NCI-H1417 (cell line): ENCODE measurements at regions not wholly inside any gene's neighbourhood (a gene's known extent, or its start where the extent isn't known, plus 50 kb on each side); places are given as distances from the start of the nearest gene placed in this dataset.
"Not testable (repeated sequence)": the region's sequence is repeated elsewhere in the genome, so short reads cannot be mapped to it uniquely, and the experiment has no call there.

Experiments
- DNase-seq, 3 experiments: peaks; one replicate each; lab custom pipeline; 2025; lab: John Stamatoyannopoulos, UW

DNA sequence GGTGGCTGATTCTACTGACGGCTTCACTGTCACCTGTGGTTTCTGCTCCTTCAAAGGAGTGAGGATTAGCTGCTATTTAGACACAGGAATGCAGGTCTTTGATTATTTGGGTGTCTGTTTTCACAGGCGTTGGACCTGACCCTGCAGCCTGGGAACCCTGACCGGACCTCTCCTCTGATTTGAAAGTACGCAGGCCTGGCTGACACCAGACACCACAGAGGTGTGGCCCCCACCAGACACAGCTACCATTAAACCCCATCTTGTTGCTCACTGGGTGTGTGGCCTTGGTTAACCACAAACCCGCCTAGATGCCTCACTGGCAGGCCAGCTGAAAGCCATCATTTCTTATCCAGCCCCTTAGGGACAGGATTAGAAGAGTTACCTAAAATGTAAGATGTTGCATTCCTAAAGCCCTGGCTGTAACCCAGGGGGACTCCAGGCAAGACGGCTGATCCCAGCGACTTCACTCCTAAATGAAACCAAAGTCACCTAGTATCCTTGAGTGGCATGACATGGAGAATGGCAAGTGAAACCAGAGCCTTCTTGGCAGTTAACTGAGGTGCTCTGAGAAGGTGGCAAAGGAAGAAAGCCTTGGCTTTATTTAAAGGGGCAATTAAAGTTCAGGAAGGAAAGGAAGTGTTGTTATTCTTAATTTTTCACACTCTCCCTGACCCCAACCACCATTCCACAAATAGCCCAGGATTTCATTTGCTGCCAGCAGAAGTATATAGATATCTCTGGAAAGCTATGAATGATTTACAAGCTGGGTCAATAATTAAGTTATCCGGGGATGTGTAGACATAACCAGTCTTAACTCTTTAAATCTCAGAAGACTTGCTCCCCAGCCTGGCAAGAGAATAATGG is 169.9 kb downstream of the QRSL1 start:
- DNase-seq = peak in 1 of 3 experiments; percentile 10

DNA sequence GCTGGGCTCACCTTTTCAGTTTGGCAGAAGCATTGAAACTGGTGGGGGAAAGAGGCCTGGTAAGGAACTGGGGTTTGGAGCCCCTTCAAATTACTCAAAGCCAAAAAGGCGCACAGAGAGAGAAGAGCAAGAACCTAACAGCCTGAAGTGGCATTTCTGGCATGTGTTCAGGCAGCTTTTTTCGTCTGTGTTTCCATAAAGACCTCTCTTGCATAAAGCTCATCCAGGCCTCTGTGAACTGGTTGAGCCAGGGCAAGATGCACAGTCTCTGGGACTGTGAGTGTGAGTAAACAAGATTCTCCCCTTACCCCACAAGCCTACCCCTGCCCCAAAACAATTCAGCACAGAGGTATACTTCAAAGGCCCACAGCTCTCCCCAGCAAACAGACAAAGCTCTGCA is 167.8 kb downstream of the QRSL1 start:
- no peak for DNase-seq

DNA sequence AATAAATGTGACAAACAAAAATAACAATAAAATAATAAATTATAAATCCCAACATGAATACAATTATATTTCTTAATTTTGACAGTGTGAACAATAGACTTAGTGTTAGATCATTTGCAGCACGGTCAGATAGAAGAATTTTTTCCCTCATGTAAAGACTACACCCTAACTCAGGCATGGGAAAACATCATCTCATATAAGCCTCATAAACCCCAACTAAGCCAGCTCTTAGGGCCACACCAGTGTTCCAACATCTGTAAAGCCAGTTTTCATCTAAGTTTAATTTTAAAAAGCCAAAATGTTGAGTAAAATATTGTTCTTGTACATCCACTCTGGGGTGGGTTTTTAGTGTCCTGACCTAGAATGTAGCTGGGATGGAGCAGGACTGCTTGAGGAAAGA is 167.4 kb downstream of the QRSL1 start:
- no peak for DNase-seq

DNA sequence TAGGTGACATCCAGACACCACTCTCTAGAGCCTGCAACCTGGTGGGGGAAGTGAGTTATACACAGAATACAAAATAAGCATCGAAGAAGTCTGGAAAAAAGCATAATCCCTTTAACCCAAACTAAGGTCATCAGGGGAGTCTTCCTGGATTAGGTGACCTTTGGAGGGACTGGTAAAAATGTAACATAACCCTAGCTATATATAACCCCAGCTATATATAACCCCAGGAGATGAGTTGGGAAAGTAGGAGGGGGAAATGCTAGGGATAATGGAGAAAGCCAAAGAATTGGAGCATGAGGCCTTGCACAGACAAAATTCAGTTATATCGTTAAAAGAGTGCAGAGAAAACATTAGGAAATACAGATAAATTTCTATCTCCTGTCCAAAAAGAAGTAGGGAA is 164.8 kb downstream of the QRSL1 start:
- DNase-seq = no peak

DNA sequence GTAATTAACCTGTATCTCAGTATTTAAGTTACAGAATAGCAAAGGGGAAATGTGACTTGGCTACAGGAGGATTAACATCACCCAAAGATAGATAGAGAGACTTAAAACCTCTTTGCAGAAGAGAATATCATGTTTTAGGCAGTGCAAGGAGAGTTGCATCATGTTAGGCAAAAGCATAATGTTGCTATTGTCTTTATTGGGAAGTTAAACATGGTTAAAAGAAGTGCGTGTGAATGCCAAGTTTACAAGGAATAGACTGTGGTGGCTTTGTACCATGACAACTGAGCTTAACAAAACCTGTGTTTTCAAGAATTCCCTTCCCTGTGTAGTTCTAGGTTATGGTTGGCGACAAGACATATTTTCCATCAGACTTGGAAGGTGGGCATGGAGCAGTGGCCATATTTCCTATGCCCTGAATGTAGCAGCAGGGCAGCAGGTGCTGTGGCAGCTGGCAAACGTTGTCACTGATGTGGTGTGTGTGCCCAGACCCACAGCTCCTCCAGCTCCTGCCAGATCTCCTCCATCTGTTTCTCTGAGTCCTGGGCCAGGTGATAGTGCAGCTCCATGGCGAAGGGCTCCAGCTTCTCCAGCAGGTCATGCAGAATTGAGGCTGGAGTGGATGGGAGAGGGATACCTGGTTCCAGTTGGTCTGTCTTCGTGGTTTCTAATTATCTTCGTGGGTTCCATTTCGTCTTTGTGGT is 163.3 kb downstream of the QRSL1 start:
- no peak for DNase-seq

DNA sequence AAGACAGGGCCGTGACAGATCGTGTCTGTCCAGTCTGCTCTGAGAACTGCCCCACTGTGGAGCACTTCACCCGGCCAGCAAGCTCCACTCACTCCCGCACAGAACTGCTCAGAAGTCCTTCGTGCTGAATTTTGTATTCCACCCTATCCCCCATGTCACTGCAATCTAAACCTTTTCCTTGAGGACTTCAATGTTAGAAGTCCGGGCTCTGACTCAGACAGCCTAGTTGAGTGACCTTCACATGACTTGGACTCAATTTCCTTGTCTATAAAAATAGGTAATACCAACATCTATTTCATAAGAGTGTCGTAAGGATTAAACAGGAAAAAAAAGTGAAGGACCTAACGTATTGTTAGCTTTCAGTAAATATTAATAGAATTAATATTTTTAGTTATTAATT is 161.6 kb downstream of the QRSL1 start:
- DNase-seq = no peak

DNA sequence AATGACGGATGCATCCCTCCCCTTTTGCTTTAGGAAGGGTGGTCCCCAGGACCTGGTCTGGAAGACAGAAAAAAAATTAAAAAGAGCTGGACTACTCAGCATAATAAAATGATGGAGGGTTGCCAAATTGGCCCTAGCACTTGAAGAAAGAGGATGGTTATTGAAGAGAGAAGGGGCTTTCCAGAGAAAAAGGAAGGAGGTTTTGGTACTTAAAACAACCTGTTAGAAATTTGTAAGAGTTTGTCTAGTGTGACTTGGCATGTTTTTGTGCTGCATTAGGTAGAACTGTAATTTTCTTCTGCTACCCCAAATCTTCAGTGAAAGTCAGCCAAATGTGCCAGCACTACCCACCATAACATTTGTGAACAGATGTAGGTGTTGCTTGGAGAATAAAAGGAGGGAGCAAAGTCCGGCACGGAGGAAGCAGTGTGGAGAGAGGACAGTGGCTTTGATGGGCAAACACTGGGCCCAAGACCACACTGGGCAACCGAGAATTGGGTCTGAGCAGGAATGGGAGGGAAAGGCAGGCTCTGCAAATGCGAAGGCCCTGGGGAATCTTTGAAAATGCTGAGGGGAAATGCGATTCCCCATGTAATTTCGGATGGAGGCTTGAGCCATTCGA is 160.9 kb downstream of the QRSL1 start:
- DNase-seq = no peak

DNA sequence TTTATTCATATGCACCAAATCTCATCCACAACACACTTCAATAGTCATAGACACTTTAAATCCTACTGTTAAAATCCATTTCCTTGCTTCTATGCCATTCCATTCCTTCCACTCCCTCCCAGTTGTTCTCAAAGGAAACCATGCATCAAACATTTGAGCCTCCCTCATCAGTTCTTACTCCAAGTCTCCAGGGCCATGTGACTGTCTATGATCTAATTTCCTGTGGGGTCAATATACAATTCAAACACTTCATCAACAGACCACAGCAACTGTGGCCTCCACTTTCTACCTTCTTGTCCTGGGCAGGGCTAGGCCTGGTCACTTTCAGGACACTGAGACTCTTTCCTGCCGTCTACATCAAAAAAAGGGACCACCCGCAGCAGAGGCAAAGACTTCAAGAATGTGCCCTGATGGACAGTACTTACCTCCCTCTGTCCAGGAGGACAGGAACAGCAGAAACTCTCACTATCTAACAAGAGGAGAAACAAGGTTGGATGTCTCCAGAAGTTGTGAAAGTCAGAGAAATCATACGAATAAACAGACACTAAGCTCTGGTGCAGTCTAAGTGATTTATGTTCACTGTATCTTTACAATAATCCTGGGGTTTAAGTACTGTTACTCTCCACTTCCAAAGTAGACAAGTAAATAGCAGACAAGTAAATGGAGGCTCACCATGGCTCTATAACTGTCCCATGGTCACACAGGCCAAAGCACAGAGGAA is 160.2 kb downstream of the QRSL1 start:
- DNase-seq = no peak

DNA sequence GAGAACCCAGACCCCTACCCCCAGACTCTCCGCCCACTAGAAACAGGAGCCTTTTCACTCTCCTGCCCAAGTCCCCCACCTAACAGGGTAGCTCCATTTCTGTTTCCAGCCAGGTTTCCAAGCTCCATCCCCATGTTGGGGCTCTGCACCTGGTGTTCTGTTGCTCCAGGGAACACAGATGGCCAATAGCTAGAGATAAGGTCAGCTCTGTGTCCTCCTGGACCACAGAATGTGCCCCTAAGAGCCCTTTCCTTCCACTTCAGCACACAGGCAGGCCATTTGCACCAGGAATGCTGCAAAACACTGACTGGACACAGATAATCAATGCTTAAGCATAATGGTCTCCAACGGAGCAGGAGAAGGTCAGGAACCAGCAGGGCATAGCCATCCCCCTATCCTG is 159.4 kb downstream of the QRSL1 start:
- no peak for DNase-seq

DNA sequence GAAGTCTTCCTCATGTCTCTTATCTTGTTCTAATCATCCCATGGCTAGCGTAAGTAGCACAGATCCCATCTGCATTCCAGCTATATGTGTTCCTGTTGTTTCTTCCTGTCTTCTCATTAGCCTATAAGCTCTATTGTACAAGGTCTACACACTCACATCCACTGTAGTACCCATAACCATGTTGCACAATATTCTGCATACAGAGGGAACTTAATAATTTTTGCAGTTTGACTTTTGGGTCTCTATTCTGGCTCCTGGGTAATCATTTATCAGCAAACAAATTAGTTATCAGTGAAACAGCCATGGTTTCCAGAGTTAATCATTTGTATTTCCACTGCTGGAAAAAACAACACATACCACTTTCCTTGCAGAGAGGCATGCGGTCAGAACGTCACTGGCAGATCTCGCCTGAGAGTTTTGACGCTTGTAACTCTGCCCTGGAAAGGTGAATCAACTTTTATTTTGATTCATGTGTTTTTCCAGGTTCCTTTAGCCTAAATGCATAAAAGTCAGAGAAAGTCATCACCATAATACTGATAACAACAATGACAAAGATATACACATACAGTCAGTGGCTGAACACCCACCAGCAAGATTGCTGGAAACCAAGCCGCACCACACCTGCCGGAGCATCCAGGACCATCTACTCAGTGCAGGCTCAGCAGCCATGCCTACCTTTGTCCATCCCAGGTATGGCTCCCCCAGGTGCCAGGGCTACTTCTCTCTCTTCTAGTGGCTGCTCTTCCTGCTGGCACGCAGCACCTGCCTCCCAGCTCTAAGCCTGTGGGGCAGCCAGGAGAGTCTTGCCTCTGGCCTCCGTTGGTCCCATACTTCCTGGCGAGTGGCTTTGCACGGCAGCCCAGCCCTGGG is 158.2 kb downstream of the QRSL1 start:
- no peak for DNase-seq

DNA sequence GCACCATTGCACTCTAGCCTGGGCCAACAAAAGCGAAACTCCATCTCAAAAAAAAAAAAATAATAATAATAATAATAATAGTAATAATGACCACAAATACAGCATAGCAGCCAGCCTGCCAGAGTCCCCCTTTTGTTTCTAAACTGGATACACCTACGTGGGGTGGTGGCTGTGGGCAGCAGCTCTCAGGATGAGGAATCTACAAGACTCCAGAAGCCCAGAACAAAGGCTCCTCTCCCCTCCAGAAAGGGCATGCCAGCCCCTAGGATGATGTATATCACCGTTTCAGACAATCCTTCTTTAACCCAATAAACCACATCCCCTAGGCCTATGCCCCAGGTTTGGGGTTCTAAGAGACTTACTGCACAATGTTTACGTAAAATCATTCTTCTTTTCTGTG is 155.9 kb downstream of the QRSL1 start:
- DNase-seq = no peak

DNA sequence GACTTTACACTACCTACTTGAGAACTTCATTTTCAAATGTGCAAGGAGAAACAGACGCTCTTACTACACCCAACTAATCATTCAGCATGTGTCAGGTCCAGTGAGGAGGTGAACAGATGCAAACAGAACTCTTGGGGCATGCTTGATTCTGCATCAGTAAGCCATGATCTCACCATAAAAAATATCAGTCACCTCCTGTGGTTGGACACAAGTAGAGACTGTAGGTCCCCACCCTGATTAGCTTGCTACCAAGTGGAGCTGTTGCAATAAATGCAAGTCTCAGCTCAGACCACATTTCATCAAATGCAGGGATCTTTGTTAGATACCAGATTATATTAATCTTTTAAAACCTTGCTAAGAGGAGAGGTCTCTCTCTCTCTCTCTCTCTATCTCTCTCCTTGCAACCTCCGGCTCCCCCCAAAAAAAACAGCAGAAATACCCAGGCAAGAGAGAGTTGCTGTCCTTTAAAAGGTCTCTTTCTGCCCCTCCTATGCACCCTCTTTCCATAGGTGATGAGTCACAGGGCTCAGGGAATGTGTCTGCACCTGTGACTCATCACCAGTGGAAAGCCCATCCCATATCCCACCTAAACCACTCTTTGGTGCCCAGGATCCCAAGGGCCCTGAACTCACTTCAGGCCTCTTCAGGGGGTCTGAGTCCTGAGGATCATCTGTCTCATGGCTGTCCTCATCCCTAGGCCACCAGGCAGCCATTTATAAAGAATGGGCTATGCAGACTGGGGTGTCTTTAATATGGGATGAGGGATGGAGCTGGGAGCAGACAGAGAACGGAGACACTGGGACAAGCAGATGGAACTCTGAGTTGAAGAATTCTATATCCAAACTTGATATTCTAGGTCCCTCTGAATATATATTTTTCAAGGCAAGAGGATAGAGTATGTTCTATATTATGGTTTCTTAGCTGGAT is 154.5 kb downstream of the QRSL1 start:
- no peak for DNase-seq

DNA sequence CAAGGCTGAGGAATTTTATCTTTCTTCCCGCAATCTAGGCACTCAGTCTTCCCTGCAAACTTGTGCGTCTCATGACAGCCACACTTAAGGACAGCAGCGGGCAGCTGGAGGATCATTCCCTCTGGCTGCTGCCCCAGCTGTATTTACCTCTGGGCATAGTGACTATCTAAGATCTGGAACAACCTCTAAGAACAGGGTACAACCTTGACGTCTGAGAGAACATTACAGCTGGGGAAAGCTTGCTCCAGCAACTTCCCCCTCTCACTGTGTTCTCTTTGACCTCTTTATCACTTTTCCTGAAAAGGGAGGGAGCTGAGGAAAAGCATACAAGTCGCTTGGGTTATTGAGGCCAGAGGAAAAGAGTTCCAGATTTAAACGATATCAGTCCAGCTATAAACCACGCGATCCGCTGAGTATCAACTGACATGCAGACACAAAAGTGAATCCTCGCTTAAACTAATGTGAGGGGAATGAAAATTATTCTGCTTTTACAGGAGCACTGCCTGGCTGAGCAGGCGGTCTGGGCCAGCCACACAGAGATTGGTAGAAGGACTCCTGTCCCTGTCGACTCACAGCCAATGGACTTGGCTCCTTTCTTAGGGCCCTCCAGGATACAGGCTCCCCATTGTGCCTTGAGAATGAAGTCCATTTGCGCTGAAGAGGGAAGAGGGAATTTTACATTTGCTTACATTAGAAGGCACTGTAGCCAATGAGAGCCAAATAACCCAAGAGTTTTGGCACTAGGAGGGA is 153.3 kb downstream of the QRSL1 start:
- no peak for DNase-seq

DNA sequence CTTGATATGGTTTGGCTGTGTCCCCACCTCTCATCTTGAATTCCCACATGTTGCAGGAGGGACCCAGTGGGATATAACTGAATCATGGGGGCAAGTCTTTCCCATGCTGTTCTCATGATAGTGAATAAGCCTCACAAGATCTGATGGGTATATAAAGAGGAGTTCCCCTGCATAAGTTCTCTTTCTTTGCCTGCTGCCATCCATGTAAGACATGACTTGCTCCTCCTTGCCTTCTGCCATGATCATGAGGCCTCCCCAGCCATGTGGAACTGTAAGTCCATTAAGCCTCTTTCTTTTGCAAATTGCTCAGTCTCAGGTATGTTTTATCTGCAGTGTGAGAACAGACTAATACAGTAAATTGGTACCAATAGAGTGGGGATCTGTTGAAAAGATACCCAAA is 150.2 kb downstream of the QRSL1 start:
- not testable (repeated sequence) for DNase-seq

DNA sequence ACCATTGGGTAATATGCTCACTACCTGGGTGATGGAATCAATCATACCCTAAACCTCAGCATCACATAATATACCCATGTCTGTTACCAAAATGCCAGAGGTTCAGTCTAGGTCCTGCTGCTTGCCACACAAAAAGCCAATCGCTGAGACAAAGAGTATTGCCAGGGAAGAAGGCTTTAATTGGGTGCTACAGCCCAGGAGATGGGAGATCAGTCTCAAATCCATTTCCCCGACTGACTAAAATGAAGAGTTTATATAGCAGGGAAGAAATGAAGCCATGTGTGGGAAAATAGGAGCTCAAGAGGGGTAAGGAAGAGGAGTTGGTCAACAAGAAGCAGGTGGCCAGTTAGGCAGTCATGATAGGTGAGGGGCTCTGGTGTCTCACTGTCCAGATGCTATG is 149.6 kb downstream of the QRSL1 start:
- DNase-seq = no peak

DNA sequence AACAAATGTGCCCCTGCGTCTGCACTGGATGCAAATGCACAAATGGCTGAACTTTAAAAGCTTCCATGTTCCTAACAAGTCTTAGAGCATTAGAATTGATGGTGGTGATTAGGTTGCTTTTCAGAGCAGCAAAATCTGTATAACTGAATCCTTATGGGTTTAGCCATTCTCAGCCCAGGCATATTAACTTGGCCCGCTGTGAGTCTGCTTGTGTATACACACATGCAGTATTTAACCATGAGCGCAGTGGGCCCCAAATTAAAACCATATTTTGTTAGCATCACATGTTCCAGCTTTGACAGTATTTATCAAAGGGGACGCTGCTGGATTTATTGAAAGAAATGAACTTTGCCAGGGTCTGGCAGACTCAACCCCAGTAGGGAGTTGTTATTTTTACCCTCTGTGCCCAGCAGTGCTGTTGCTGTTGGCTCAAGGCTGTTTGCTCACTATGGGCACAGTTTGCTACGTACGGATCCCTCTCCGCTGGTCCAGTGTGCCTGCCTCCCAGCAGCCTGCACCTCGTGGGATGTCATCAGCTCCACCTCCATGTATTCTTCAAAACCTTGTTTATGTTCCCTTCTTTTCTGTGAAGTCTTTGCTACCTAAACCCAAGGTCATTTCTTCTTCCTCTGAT is 144.7 kb downstream of the QRSL1 start:
- no peak for DNase-seq

DNA sequence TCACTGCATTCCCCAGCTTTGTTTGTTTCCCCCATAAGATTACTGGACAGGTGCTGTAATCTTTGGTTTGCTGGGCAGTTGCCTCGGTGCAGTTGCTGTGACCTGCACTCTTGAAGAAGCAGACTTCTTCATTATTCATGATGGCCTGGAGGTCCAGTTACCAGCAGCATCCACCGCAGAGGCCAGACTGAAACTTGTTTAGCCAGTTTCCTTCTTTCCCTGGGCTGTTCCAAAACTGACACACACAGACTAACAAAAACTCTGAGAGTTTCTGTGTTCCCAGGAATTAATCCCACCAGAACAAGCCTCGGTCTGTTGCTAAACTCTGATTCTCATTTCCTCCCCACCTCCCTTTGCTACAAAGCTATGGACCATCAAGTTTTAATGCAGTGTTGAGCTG is 144.1 kb downstream of the QRSL1 start:
- peak in 1 of 3 experiments; percentile 7 for DNase-seq

DNA sequence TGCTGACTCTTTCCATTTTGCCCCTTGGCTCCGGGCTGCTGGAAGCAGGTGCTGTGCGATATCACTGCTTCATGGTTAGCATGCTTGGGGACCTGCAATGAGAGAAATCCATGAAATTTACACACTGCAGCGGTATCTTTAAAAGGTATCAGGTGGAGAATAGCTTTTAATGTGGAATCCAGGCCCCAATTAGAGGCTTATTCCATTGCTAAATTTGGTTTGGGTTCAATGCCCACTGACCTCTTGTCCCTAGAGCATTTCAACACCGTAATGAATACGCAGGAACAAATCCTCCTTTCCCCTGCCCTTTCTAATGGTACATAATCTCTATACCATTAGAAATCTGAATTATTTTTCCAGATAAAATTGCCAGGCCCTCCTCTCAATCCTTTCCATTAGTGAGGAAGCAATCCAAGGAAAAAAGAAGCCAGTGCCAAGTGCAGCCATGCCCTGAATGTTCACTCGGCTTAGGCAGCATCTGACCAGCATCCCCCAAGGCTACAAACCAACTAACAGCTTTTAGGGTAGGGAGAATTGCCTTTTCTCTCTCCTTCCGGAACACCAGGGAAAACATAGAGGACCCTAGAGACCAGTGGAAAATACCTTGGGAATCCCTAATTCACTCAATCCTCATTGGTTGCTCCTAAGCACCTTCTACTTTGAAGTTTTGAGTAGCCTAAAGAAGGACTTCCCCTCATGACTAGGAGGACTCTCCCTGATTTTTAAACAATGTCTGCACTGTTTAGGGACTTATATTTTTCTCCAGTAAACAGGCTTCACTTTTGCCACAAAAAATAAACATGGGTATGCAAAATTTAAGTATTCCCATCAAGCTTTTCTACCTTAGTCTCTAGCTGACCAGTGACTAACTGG is 143.1 kb downstream of the QRSL1 start:
- no peak for DNase-seq
